ENCODE measurements at regions not wholly inside any gene's neighbourhood (a gene's known extent, or its start where the extent isn't known, plus 50 kb on each side); places are given as distances from the start of the nearest gene placed in this dataset.
A peak's percentile ranks its signal among the peaks of the same experiment; 100 is the strongest.

DNA sequence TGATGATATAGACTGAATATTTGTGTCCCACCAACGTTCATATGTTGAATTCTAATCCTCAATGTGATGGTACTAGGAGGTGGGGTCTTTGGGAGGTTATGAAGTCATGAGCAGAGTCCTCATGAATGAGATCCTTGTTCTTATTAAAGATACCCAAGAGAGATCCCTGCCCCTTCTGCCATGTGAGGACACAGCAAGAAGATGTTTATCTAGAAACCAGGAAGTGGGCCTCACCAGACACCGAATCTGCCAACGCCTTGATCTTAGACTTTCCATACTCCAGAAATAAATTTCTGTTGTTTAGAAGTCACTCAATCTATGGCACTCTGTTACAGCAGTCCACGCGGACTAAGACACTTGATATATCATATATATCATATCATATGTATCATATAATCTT, 67.7 kb upstream of the GCM1 start:
- no peak for ATAC-seq (ENCODE audit: low read depth in 2 of 2)
- H3K9me3 ChIP-seq (ENCODE audit: control insufficient read depth in 2 of 2, low read length in 2 of 2), result peaks cover 0 to 5% of the 10 kb centered on the region in 2 experiments
- Mint-ChIP-seq H3K4me3 (peak overlapping the region in 1 of 4 donors; percentile 16), H3K36me3 (peaks cover 4% of the 10 kb centered on the region), H3K27me3 (no peaks in the 10 kb centered on the region), H3K9me3 (peaks cover 0 to 7% (median 1%) of the 10 kb centered on the region in 7 donors), H3K4me1 (peaks cover 0 to 22% (median 11%) of the 10 kb centered on the region in 4 donors), H3K27ac (peak overlapping the region in 1 of 3 donors; percentile 8)
- no peak overlapping the region for H3K27ac ChIP-seq (ENCODE audit: insufficient read depth, low read length, poor library complexity, severe bottlenecking)
- DNase-seq, result peak in 1 of 3 donors; percentile 44
- H3K4me3 ChIP-seq (ENCODE audit: low read depth, low read length), result no peak overlapping the region
- H3K4me1 ChIP-seq (ENCODE audit: control insufficient read depth, insufficient read depth, low read length, poor library complexity, severe bottlenecking), result peaks cover 8% of the 10 kb centered on the region
- no peaks in the 10 kb centered on the region for H3K27me3 ChIP-seq (ENCODE audit: control insufficient read depth, insufficient read depth, low read length)
- H3K36me3 ChIP-seq (ENCODE audit: control insufficient read depth, insufficient read depth, low read length), result no peaks in the 10 kb centered on the region

DNA sequence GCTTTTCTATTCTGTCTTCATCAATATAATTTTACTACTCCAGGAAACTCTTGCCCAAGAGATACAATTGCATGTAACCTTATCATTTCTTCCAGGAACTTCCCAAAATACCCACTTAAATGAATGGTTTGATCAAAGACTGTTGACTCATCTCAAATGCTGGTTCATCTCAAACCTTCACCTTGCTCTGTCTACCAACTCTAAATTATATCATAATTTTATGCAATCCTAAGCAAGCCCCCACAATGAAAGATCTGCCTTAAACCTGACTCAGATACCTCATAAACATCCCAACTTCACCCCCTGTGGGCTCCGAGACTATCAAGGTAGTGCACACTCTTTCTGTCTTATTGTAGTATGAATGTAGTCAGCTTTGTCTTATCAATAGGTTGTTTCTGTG, 65.5 kb upstream of the GCM1 start:
- Histone ChIP-seq H3K27ac (ENCODE audit: insufficient read depth, low read length, poor library complexity, severe bottlenecking) (no peak overlapping the region), H3K9me3 (ENCODE audit: control insufficient read depth in 2 of 2, low read length in 2 of 2) (peaks cover 0 to 5% of the 10 kb centered on the region in 2 experiments), H3K4me1 (ENCODE audit: control insufficient read depth, insufficient read depth, low read length, poor library complexity, severe bottlenecking) (peaks cover 8% of the 10 kb centered on the region), H3K27me3 (ENCODE audit: control insufficient read depth, insufficient read depth, low read length) (no peaks in the 10 kb centered on the region), H3K36me3 (ENCODE audit: control insufficient read depth, insufficient read depth, low read length) (no peaks in the 10 kb centered on the region), H3K4me3 (ENCODE audit: low read depth, low read length) (no peak overlapping the region)
- no peaks in the 10 kb centered on the region for H3K27me3 Mint-ChIP-seq
- H3K27ac Mint-ChIP-seq, result no peak overlapping the region
- no peak overlapping the region for H3K4me3 Mint-ChIP-seq
- no peak for DNase-seq
- H3K36me3 Mint-ChIP-seq, result peaks cover 4% of the 10 kb centered on the region
- no peak for ATAC-seq (ENCODE audit: low read depth in 2 of 2)
- H3K9me3 Mint-ChIP-seq, result peaks cover 0 to 7% (median 1%) of the 10 kb centered on the region in 7 donors
- H3K4me1 Mint-ChIP-seq, result peaks cover 0 to 22% (median 11%) of the 10 kb centered on the region in 4 donors

DNA sequence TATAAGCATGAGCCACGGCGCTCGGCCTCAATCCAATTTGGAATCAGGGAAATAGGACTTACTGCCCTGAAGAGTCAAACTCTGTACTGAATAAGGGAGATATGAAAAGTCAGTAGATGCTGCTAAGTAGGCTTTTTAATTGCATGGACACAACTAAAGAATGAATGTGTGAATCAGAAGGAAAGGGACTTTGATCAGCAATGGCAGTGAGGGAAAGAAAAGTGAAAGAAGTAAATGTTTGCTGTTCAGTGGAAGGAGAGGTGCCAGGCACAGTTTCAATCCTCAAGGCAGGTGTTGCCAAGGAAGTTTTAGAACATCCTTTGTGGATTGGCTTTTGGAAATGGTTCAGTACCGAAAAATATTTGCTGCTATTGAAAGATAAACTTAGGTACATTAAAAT, 62.2 kb upstream of the GCM1 start:
- ATAC-seq (ENCODE audit: low read depth in 2 of 2), result no peak
- peaks cover 0 to 5% of the 10 kb centered on the region in 2 experiments for H3K9me3 ChIP-seq (ENCODE audit: control insufficient read depth in 2 of 2, low read length in 2 of 2)
- no peaks in the 10 kb centered on the region for H3K36me3 ChIP-seq (ENCODE audit: control insufficient read depth, insufficient read depth, low read length)
- DNase-seq, result no peak
- no peak overlapping the region for H3K27ac ChIP-seq (ENCODE audit: insufficient read depth, low read length, poor library complexity, severe bottlenecking)
- H3K4me3 ChIP-seq (ENCODE audit: low read depth, low read length), result no peak overlapping the region
- peaks cover 0 to 9% (median 4%) of the 10 kb centered on the region in 4 donors for H3K4me1 Mint-ChIP-seq
- H3K36me3 Mint-ChIP-seq, result no peaks in the 10 kb centered on the region
- H3K4me1 ChIP-seq (ENCODE audit: control insufficient read depth, insufficient read depth, low read length, poor library complexity, severe bottlenecking), result no peaks in the 10 kb centered on the region
- H3K27me3 ChIP-seq (ENCODE audit: control insufficient read depth, insufficient read depth, low read length), result no peaks in the 10 kb centered on the region
- H3K27me3 Mint-ChIP-seq, result no peaks in the 10 kb centered on the region
- peaks cover 0 to 7% (median 0%) of the 10 kb centered on the region in 7 donors for H3K9me3 Mint-ChIP-seq
- H3K27ac Mint-ChIP-seq, result no peak overlapping the region
- H3K4me3 Mint-ChIP-seq, result no peak overlapping the region

- Histone ChIP-seq H3K9me3 (ENCODE audit: control insufficient read depth in 2 of 2, low read length in 2 of 2) (peaks cover 0 to 5% of the 10 kb centered on the region in 2 experiments), H3K27me3 (ENCODE audit: control insufficient read depth, insufficient read depth, low read length) (no peaks in the 10 kb centered on the region), H3K4me1 (ENCODE audit: control insufficient read depth, insufficient read depth, low read length, poor library complexity, severe bottlenecking) (no peaks in the 10 kb centered on the region), H3K36me3 (ENCODE audit: control insufficient read depth, insufficient read depth, low read length) (no peaks in the 10 kb centered on the region), H3K4me3 (ENCODE audit: low read depth, low read length) (no peak overlapping the region), H3K27ac (ENCODE audit: insufficient read depth, low read length, poor library complexity, severe bottlenecking) (no peak overlapping the region)
- peaks cover 0 to 2% (median under 1%) of the 10 kb centered on the region in 4 donors for H3K4me1 Mint-ChIP-seq
- DNase-seq (no peak), ATAC-seq (ENCODE audit: low read depth in 2 of 2) (no peak)
- no peak overlapping the region for H3K27ac Mint-ChIP-seq
- H3K36me3 Mint-ChIP-seq, result no peaks in the 10 kb centered on the region
- no peaks in the 10 kb centered on the region for H3K27me3 Mint-ChIP-seq
- H3K4me3 Mint-ChIP-seq, result no peak overlapping the region
- peaks cover 0 to 7% (median 0%) of the 10 kb centered on the region in 7 donors for H3K9me3 Mint-ChIP-seq
Observed at GRCh38 chr6:53209681-53210080, 61.0 kb upstream of the GCM1 start.

- Histone ChIP-seq H3K36me3 (ENCODE audit: control insufficient read depth, insufficient read depth, low read length) (no peaks in the 10 kb centered on the region), H3K4me3 (ENCODE audit: low read depth, low read length) (no peak overlapping the region), H3K4me1 (ENCODE audit: control insufficient read depth, insufficient read depth, low read length, poor library complexity, severe bottlenecking) (no peaks in the 10 kb centered on the region), H3K9me3 (ENCODE audit: control insufficient read depth in 2 of 2, low read length in 2 of 2) (no peaks in the 10 kb centered on the region), H3K27ac (ENCODE audit: insufficient read depth, low read length, poor library complexity, severe bottlenecking) (no peak overlapping the region), H3K27me3 (ENCODE audit: control insufficient read depth, insufficient read depth, low read length) (no peaks in the 10 kb centered on the region)
- H3K4me3 Mint-ChIP-seq, result no peak overlapping the region
- no peaks in the 10 kb centered on the region for H3K27me3 Mint-ChIP-seq
- peaks cover 0 to 9% (median 3%) of the 10 kb centered on the region in 4 donors for H3K4me1 Mint-ChIP-seq
- peak overlapping the region in 1 of 3 donors; percentile 20 for H3K27ac Mint-ChIP-seq
- H3K36me3 Mint-ChIP-seq, result no peaks in the 10 kb centered on the region
- ATAC-seq (ENCODE audit: low read depth in 2 of 2) (no peak), DNase-seq (no peak)
- H3K9me3 Mint-ChIP-seq, result no peaks in the 10 kb centered on the region
Observed at GRCh38 chr6:53205778-53206177, 57.1 kb upstream of the GCM1 start.

- H3K36me3 Mint-ChIP-seq, result no peaks in the 10 kb centered on the region
- H3K27ac Mint-ChIP-seq, result no peak overlapping the region
- DNase-seq (no peak), ATAC-seq (ENCODE audit: low read depth in 2 of 2) (no peak)
- H3K4me3 Mint-ChIP-seq, result no peak overlapping the region
- Histone ChIP-seq H3K4me1 (ENCODE audit: control insufficient read depth, insufficient read depth, low read length, poor library complexity, severe bottlenecking) (no peaks in the 10 kb centered on the region), H3K9me3 (ENCODE audit: control insufficient read depth in 2 of 2, low read length in 2 of 2) (no peaks in the 10 kb centered on the region), H3K27me3 (ENCODE audit: control insufficient read depth, insufficient read depth, low read length) (no peaks in the 10 kb centered on the region), H3K4me3 (ENCODE audit: low read depth, low read length) (no peak overlapping the region), H3K27ac (ENCODE audit: insufficient read depth, low read length, poor library complexity, severe bottlenecking) (no peak overlapping the region), H3K36me3 (ENCODE audit: control insufficient read depth, insufficient read depth, low read length) (no peaks in the 10 kb centered on the region)
- H3K4me1 Mint-ChIP-seq, result peaks cover 0 to 9% (median 3%) of the 10 kb centered on the region in 4 donors
- no peaks in the 10 kb centered on the region for H3K27me3 Mint-ChIP-seq
- H3K9me3 Mint-ChIP-seq, result no peaks in the 10 kb centered on the region
Observed at GRCh38 chr6:53203483-53203882, 54.8 kb upstream of the GCM1 start.

DNA sequence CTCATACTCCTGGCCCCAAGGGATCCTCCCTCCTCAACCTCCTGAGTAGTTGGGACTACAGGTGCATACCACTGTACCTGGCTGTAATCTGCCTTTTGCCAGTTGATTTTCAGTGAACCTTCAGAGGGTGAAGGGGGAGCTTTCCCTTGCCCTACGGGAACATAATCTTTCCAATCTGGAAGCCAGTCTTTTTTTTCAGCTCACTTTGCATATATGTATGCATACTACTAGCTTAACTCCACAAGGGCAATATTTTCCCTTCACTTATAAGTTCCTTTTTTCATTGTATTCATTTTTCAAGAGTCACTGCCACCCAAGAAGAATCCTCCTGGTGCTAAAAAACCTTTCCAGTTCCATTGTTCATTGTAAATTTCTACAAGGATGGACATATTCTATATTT, 53.4 kb upstream of the GCM1 start:
- no peak for ATAC-seq (ENCODE audit: low read depth in 2 of 2)
- H3K4me3 ChIP-seq (ENCODE audit: low read depth, low read length), result no peak overlapping the region
- no peaks in the 10 kb centered on the region for H3K27me3 ChIP-seq (ENCODE audit: control insufficient read depth, insufficient read depth, low read length)
- Mint-ChIP-seq H3K27me3 (no peaks in the 10 kb centered on the region), H3K27ac (peak overlapping the region in 1 of 3 donors; percentile 50), H3K9me3 (no peaks in the 10 kb centered on the region), H3K4me1 (peaks cover 0 to 9% (median 3%) of the 10 kb centered on the region in 4 donors), H3K36me3 (no peaks in the 10 kb centered on the region), H3K4me3 (no peak overlapping the region)
- no peak overlapping the region for H3K27ac ChIP-seq (ENCODE audit: insufficient read depth, low read length, poor library complexity, severe bottlenecking)
- H3K36me3 ChIP-seq (ENCODE audit: control insufficient read depth, insufficient read depth, low read length), result no peaks in the 10 kb centered on the region
- no peaks in the 10 kb centered on the region for H3K9me3 ChIP-seq (ENCODE audit: control insufficient read depth in 2 of 2, low read length in 2 of 2)
- no peaks in the 10 kb centered on the region for H3K4me1 ChIP-seq (ENCODE audit: control insufficient read depth, insufficient read depth, low read length, poor library complexity, severe bottlenecking)
- no peak for DNase-seq

GRCh38 chr6:53201270-53201669, 52.6 kb upstream of the GCM1 start:
- DNase-seq, result no peak
- Mint-ChIP-seq H3K27ac (peak overlapping the region in 2 of 3 donors; percentile 1 to 78), H3K4me1 (peaks cover 0 to 9% (median 3%) of the 10 kb centered on the region in 4 donors), H3K27me3 (no peaks in the 10 kb centered on the region), H3K36me3 (no peaks in the 10 kb centered on the region), H3K9me3 (no peaks in the 10 kb centered on the region), H3K4me3 (no peak overlapping the region)
- H3K36me3 ChIP-seq (ENCODE audit: control insufficient read depth, insufficient read depth, low read length), result no peaks in the 10 kb centered on the region
- H3K4me1 ChIP-seq (ENCODE audit: control insufficient read depth, insufficient read depth, low read length, poor library complexity, severe bottlenecking), result no peaks in the 10 kb centered on the region
- H3K27me3 ChIP-seq (ENCODE audit: control insufficient read depth, insufficient read depth, low read length), result no peaks in the 10 kb centered on the region
- H3K27ac ChIP-seq (ENCODE audit: insufficient read depth, low read length, poor library complexity, severe bottlenecking), result no peak overlapping the region
- ATAC-seq (ENCODE audit: low read depth in 2 of 2), result no peak
- H3K4me3 ChIP-seq (ENCODE audit: low read depth, low read length), result no peak overlapping the region
- H3K9me3 ChIP-seq (ENCODE audit: control insufficient read depth in 2 of 2, low read length in 2 of 2), result no peaks in the 10 kb centered on the region
